OCI-LY1 (cell line): ENCODE measurements at regions not wholly inside any gene's neighbourhood (a gene's known extent, or its start where the extent isn't known, plus 50 kb on each side); places are given as distances from the start of the nearest gene placed in this dataset.

Experiments
- CTCF ChIP-seq: fragments of 200-600 bp; sonication (generic), shearing (Covaris generic); IDR thresholded peaks from 2 replicates; pipeline ENCODE4 v1.5.1; 2017; ENCODE audit warnings: mild to moderate bottlenecking, antibody characterized with exemption, low read length, moderate library complexity, mixed read lengths
- EZH2 ChIP-seq: fragments of 200-600 bp; sonication (generic), shearing (Covaris generic); IDR thresholded peaks from 2 replicates; pipeline ENCODE4 v1.8.0; 2017; ENCODE audit warnings: borderline replicate concordance, mixed run types, mild to moderate bottlenecking, antibody characterized with exemption, low read length, moderate library complexity, mixed read lengths

- TF ChIP-seq CTCF (no peak), EZH2 (no peak)
These were observed 126.5 kb upstream of the NBEA start for GRCh38 chr13:34815526-34815925.
